ENCODE measurements at regions not wholly inside any gene's neighbourhood (a gene's known extent, or its start where the extent isn't known, plus 50 kb on each side); places are given as distances from the start of the nearest gene placed in this dataset.

DNA sequence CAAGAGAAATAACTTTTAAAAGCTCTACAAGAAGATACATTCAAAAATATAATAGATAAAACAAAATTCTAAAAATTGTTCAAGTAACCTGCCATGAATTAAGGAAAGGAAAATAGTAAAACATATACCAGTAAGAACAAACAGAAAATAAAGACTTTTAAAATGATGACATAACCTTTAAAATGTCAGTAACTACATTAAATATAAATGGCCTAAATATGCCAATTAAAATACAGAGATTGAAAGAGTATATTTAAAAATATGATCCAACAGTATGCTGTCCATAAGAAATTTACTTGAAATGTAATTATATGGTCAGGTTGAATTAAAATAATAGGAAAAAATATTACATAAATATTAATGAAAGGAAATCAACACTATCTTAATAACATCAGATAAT lies 911.7 kb upstream of the POU3F3 start:
- no peak overlapping the region for H3K27ac ChIP-seq
- H3K4me3 ChIP-seq, result no peak overlapping the region
- Mint-ChIP-seq H3K27ac (no peak overlapping the region), H3K36me3 (no peaks in the 10 kb centered on the region), H3K9me3 (peaks cover 21% of the 10 kb centered on the region), H3K27me3 (ENCODE audit: insufficient read depth, low read depth) (no peaks in the 10 kb centered on the region), H3K4me3 (no peak overlapping the region), H3K4me1 (no peaks in the 10 kb centered on the region)
- no peaks in the 10 kb centered on the region for H3K36me3 ChIP-seq
- no peak for DNase-seq (ENCODE audit: low spot score)
- H3K9me3 ChIP-seq (ENCODE audit: low read depth), result peaks cover 14% of the 10 kb centered on the region
- H3K27me3 ChIP-seq, result no peaks in the 10 kb centered on the region
- H4K20me1 ChIP-seq (ENCODE audit: low read depth), result no peaks in the 10 kb centered on the region
- H3F3A ChIP-seq (ENCODE audit: low read depth), result no peaks in the 10 kb centered on the region
- TF ChIP-seq, protein P1, sequence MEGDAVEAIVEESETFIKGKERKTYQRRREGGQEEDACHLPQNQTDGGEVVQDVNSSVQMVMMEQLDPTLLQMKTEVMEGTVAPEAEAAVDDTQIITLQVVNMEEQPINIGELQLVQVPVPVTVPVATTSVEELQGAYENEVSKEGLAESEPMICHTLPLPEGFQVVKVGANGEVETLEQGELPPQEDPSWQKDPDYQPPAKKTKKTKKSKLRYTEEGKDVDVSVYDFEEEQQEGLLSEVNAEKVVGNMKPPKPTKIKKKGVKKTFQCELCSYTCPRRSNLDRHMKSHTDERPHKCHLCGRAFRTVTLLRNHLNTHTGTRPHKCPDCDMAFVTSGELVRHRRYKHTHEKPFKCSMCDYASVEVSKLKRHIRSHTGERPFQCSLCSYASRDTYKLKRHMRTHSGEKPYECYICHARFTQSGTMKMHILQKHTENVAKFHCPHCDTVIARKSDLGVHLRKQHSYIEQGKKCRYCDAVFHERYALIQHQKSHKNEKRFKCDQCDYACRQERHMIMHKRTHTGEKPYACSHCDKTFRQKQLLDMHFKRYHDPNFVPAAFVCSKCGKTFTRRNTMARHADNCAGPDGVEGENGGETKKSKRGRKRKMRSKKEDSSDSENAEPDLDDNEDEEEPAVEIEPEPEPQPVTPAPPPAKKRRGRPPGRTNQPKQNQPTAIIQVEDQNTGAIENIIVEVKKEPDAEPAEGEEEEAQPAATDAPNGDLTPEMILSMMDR (IDR thresholded peaks at IDR 0.05), result no peak
- TF ChIP-seq EZH2 (IDR thresholded peaks at IDR 0.05) (no peak), EZH2phosphoT487 (IDR thresholded peaks at IDR 0.05) (no peak)
- H3K79me2 ChIP-seq (ENCODE audit: low read depth), result no peaks in the 10 kb centered on the region
- no peaks in the 10 kb centered on the region for H3K4me1 ChIP-seq
- no peak overlapping the region for H2AFZ ChIP-seq (replicated peaks)
- H3K4me2 ChIP-seq, result no peak overlapping the region
- H3K9ac ChIP-seq, result no peak overlapping the region

DNA sequence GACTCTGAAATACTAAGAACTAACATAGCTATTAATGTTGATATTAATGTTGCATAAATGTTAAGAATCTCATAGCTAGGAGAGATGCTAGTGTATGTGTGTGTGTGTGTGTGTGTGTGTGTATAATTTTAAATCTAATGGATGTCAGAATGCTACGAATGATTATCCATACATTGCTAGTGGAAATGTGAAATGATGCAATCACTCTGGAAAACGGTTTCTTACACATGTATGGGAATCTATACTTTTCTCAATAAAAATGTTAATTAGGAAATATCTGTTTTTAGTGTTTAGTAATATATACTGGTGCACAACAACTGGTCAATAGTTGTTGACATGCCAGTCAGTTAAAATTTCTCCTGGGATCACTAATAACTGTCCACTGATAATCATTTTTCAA lies 908.8 kb upstream of the POU3F3 start:
- no peak for DNase-seq (ENCODE audit: low spot score)
- Histone ChIP-seq H3K79me2 (ENCODE audit: low read depth) (no peaks in the 10 kb centered on the region), H3K4me2 (no peak overlapping the region), H3K27ac (no peak overlapping the region), H2AFZ (replicated peaks) (no peak overlapping the region), H3K4me3 (no peak overlapping the region), H3F3A (ENCODE audit: low read depth) (no peaks in the 10 kb centered on the region), H3K9ac (no peak overlapping the region), H3K4me1 (no peaks in the 10 kb centered on the region), H3K36me3 (no peaks in the 10 kb centered on the region), H3K27me3 (no peaks in the 10 kb centered on the region), H4K20me1 (ENCODE audit: low read depth) (no peaks in the 10 kb centered on the region), H3K9me3 (ENCODE audit: low read depth) (peaks cover 14% of the 10 kb centered on the region)
- no peak overlapping the region for H3K4me3 Mint-ChIP-seq
- peaks cover 13% of the 10 kb centered on the region for H3K9me3 Mint-ChIP-seq
- H3K4me1 Mint-ChIP-seq, result no peaks in the 10 kb centered on the region
- H3K36me3 Mint-ChIP-seq, result no peaks in the 10 kb centered on the region
- no peaks in the 10 kb centered on the region for H3K27me3 Mint-ChIP-seq (ENCODE audit: insufficient read depth, low read depth)
- TF ChIP-seq EZH2phosphoT487 (IDR thresholded peaks at IDR 0.05) (no peak), EZH2 (IDR thresholded peaks at IDR 0.05) (no peak)
- TF ChIP-seq, protein P1 (IDR thresholded peaks at IDR 0.05), result no peak
- H3K27ac Mint-ChIP-seq, result no peak overlapping the region

DNA sequence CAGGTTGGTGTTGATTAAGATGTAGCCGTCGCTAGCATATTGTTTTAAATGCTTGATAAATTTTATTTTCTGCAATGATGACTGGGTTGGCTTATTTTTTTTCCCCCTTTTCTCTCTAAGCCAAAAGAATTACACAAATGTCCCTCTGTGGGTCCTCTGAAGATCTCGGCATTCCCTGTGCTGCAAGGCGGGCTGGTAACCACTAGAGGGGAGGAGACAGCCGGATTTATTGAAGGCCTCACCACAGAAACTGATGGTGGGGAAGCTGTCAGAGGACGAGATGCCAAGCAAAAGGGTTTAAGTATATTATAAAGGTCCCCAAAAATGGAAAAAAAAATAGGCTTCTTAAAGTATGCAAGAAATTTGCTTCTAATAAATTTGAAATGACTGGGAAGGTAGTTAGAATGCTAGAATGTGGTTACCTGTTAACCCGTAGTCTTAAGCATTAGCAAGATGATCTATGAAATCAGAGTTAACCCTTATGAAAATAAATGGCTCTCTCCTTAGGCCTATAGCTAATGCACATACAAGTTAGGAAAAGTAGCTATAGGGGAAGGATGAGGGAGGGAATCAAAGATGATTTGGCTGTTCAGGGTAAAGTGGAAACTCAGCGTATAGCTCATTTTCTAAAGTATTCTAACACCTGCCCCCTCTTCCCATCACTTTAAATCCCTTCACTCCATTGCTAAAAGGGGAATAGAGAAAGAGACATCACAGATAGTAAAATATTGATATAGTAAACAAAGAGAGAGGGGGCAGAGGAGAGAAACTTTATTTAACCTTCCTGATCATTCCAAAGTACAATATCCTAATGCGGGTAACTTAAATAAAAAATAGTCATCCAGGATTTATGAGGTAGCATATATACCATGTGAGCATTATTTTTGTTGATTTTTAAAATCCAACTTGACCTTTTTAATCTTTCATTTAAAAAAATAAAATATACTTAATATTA lies 894.5 kb upstream of the POU3F3 start:
- Histone ChIP-seq H3K4me1 (no peaks in the 10 kb centered on the region), H3K4me2 (no peak overlapping the region), H3K9ac (no peak overlapping the region), H3K36me3 (no peaks in the 10 kb centered on the region), H3K79me2 (ENCODE audit: low read depth) (no peaks in the 10 kb centered on the region), H4K20me1 (ENCODE audit: low read depth) (no peaks in the 10 kb centered on the region), H3K27ac (no peak overlapping the region), H2AFZ (replicated peaks) (no peak overlapping the region), H3K4me3 (no peak overlapping the region), H3K9me3 (ENCODE audit: low read depth) (no peaks in the 10 kb centered on the region), H3K27me3 (no peaks in the 10 kb centered on the region), H3F3A (ENCODE audit: low read depth) (no peaks in the 10 kb centered on the region)
- DNase-seq (ENCODE audit: low spot score), result peak; percentile 76
- no peak for TF ChIP-seq EZH2phosphoT487 (IDR thresholded peaks at IDR 0.05)
- TF ChIP-seq, protein P1 (IDR thresholded peaks at IDR 0.05), result peak; percentile 86
- no peak for TF ChIP-seq EZH2 (IDR thresholded peaks at IDR 0.05)
- Mint-ChIP-seq H3K9me3 (peaks cover 3% of the 10 kb centered on the region), H3K4me3 (peak overlapping the region; percentile 39), H3K27ac (no peak overlapping the region), H3K36me3 (peaks cover 2% of the 10 kb centered on the region), H3K27me3 (ENCODE audit: insufficient read depth, low read depth) (no peaks in the 10 kb centered on the region), H3K4me1 (peaks cover 30% of the 10 kb centered on the region)

Measured in neural progenitor cell (in vitro differentiated cells).